Fibroblast of skin of left biceps (primary cell): ENCODE measurements at regions not wholly inside any gene's neighbourhood (a gene's known extent, or its start where the extent isn't known, plus 50 kb on each side); places are given as distances from the start of the nearest gene placed in this dataset.

ENCODE experiments used
- DNase-seq, 2 experiments: peaks; one replicate each; pipeline ENCODE4 v3.0.0-alpha.2; 2013; ENCODE audit warnings: low read depth in 2 of 2

DNA sequence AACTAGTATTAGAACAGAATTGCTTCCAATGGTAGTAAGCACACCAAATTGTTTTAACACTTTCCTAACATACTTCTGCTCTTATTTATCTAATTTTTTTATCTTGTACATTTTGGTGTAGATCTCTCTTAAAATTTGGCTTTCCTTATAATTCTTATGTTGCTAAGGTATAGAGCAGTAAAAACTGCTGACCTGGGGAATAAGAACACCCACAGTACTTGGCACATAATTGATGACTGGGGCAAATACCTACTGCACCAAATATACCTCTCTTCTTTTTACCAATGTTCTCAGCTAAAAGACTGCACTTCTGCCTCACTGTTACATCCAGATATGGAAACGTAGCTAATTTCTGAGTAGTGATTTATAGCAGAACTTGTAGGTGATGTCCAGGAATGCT is 642.2 kb downstream of the LIG4 start:
- DNase-seq = no peak

DNA sequence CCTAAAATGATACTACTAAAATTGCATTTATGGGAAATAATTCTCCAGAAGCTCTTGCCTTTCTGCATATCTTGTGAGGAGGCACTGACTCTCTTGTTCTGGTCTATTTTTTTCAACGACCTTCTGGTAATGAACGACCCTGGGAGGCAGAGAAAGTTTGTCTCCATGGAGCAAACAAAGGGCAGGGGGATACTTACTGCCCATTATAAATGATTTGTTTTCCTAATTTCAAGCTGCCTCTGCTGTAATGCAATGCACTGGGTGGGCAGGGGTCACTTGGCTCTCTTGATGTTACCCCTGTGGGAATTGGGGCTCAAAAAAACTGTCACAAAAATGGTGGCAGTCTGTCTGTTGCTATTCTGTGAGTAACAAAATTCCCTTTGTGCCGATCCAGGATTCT is 643.2 kb downstream of the LIG4 start:
- no peak for DNase-seq

DNA sequence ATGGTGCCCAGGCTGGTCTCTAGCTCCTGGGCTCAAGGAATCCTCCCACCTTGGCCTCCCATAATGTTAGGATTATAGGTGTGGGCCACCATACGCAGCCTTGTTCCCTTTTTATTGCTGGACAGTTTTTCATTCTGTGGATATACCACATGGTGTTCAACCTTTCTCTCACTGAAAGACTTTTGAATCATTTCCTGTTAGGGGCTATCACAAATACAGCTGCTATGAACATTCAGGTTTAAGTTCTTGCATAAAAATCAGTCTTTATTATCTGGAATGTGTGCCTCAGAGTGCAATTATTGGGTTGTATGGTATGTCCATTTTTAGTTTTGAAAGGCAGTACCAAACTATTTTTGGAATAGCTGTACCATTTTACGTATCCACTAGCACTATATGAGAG is 647.2 kb downstream of the LIG4 start:
- no peak for DNase-seq

DNA sequence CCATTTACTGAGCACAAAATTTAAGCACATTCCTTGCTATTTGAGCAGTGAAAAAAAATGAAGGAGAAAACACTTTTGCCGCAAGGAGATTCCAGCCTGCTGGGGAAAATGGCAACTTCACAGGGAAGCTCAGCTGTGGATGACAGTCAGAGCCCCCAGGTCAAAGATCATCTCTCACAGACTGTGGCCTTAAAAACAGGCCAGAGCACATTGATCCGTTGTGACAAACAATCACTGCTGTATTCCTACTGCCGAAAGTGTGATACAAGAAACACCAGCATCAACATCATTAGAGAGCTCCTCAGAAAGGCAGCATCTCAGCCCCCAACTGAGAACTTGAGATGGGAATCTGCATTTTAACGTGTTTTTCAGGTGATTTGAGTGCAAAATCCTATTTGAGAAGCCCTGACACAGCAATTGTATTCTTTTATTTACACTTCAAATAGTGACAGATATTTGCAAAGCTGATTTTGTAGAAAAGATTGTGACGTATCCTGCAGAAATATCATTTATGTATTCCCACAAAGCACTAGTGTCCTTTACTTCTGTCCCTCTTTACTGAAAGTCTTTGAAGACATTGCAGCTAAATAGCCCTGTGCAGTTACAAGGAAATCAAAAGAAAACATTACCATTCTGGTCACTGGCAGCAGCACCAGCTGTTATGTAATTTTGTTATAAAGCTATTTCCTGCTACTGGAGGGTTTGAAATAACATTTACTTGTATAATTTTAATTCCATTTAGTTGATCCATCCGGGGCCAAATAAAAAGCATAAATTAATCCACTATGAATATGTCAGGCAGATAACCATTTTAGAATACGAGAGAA is 652.0 kb downstream of the LIG4 start:
- DNase-seq = no peak

DNA sequence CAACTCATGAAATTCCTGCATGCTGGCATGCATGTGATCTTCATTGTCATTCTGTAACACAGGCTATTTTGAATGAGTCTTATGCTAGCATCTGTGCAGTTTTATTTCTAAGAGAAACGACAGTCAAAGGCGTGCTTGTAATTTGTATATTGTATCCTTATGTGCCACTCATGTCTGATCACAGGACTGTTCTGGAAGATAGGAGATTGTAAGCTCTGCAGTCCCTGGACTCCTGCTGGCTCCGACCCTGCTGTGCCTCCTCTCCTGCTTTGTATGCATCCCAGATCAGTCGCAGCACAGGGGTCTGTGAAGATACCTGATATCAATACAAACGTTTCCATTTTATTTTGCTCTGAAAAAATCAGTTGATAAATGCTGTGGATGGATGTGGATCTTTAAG is 653.1 kb downstream of the LIG4 start:
- no peak for DNase-seq

GRCh38 chr13:107554460-107554859 is 660.9 kb downstream of the LIG4 start:
- DNase-seq = no peak

- DNase-seq = no peak
Measured at GRCh38 chr13:107553838-107554237, 661.5 kb downstream of the LIG4 start.

DNA sequence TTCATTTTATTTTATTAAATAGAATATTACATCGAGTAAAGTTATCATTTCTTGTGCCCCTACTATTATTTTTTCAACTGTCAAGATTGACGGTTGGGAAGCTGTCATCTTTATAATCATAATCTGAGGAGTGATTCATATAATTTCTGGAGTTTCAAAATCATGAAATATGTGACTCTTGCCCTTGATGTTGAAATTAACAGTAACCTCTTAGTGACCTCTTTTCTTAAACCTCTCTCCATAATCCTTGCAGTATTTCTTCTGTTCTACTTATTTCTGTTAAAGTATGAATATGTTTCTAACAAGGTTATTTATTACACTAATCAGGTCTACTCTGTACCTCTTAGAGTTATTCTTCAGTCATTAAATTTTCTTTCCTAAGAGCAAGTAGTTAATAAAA is 663.8 kb downstream of the LIG4 start:
- DNase-seq = no peak

- no peak for DNase-seq
Measured at GRCh38 chr13:107548338-107548737, 667.0 kb downstream of the LIG4 start.

- DNase-seq = no peak
Measured at GRCh38 chr13:107545946-107546502, 669.3 kb downstream of the LIG4 start.

DNA sequence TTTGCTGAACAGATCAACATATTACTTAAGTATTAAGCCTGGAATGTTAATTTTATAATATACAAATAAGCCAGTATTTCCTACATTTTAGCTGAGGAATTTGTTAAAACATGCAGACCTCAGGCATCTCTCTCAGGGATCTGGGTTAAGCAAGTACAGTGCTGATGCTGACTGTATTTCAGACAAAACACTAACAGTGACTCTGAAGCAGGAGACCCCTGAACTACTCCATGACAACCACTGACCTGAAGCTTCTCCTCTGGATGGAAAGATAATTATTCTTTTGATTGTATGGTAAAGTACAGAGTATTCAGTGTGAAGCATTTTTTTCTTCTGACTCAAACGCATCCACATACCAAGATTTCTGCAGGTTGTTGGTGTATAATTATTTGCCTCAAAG is 680.8 kb downstream of the LIG4 start:
- no peak for DNase-seq

- DNase-seq = no peak
Measured at GRCh38 chr13:107531816-107532215, 683.5 kb downstream of the LIG4 start.

DNA sequence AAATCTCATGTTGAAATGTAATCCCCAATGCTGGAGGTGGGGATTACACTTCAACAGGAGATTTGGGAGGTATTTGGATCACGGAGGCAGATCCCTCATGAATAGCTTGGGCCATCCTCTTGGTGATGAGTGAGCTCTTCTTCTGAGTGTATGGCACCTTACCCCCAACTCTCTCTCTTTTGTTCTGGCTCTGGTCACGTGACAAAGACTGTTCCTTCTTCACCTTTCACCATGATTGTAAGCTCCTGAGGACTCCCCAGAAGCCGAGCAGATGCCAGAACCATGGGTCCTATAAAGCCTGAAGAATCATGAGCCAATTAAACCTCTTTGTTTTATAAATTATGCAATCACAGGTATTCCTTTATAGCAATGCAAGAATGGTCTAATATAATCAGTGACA is 684.2 kb downstream of the LIG4 start:
- no peak for DNase-seq

- DNase-seq = no peak
Measured at GRCh38 chr13:107529035-107529434, 686.3 kb downstream of the LIG4 start.

- DNase-seq = no peak
Measured at GRCh38 chr13:107518780-107519179, 696.6 kb downstream of the LIG4 start.

DNA sequence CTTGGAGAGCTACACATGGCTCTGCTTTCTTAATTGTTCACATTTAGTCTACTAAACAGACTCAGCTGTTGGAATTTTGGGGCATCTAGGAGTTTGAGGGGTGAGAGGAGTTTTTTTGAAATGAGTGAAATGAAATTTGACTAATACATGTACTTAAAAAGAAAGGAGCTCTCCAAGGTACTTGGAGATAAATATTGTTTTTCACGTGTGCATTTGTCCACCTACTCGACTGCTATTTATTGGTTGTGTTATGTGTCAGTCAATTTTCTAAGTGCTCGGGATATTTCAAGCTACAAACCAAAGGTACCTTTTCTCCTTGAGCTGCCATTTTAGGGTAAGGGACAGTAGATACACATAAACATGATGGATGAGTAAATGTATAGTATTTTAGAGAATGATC is 697.0 kb downstream of the LIG4 start:
- DNase-seq = no peak

DNA sequence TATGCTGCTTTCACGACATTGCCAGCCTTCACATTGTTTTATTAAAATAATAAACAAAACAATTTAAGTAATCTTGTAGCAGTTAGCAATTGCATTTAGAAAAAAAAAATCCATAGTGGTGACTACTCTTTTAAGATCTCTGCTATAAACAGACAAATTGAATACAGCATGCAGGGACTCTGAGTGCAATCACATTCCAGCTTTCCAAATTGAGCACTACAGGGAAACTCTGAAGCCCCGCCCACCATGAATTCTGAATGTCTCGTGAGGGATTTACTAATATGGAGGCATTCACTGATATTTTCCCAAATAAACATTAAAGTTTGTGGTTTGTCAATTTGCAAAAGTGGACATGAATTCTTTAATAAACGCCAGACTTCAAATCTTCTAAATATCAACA is 698.8 kb downstream of the LIG4 start:
- no peak for DNase-seq

- no peak for DNase-seq
Measured at GRCh38 chr13:107512551-107512950, 702.8 kb downstream of the LIG4 start.

DNA sequence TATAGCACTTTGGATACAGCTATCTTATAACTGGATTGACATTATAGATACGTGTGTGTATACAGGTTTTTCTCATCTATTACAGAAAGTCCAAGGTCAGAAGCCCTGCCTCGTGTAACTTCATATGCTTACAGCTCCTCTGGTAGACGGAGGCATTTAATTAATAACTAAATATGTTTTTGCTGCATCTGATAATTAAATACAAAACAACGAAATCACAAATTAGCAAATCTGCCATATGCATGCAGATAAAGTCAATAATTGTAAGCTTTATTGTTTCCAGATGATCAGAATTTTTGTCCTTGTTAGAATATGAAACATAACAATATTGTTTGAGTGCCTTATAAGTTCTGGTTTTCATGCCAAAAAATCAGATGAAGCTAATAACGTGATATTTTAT is 717.7 kb downstream of the LIG4 start:
- DNase-seq = no peak

DNA sequence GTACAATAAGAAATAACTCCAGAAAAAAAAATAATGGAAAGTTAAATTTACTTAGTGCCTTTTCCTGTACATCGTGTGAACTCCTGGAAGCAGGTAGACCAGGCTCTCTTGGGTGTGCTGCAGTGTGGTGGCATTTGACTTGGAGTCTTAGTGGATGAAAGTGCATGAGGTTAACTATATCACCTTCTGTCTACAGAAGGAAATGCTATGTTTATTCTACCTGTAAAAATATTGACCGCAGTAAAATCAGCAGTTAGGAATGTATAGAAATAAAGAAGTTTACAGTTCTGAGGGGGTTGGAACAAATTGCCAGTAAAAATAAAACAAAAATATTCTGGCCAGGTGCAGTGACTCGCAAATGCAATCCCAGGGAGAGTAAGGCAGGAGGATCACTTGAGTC is 722.1 kb downstream of the LIG4 start:
- no peak for DNase-seq

DNA sequence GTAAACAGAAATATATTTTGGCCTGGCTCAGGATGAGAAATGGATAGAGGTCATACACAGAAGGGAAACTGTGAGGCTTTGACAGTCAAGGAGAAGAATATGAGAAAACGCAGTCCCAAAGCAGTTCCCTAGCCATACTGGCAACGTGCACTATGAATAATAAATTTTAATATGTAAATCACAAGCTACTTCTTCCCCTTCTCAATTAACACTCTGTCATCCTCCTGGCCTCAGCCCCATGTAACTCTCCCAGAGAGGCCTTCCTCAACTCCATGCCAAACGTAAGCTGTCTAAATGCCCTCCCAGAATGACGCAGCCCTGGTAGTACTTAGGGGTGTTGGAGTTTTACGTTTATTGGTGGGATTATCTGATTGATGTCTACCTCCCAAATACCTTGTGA is 732.6 kb downstream of the LIG4 start:
- no peak for DNase-seq

DNA sequence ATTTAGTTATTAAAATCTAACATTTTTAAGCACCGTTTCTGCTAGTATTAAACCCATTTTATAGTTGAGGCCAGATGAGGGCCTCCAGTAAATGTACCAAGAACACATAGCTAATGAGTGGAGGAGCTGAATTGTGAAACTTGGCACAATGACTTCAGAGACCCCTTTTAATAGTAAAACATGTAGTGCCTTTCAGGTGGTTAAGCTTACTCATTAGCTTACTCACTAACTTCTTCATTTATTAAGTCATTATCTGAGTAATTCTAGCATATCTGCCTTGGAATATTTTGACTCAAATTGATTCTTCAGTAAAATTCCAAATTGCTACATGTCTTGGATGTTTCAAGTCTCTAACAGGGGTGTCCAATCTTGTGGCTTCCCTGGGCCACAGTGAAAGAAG is 735.2 kb downstream of the LIG4 start:
- no peak for DNase-seq

DNA sequence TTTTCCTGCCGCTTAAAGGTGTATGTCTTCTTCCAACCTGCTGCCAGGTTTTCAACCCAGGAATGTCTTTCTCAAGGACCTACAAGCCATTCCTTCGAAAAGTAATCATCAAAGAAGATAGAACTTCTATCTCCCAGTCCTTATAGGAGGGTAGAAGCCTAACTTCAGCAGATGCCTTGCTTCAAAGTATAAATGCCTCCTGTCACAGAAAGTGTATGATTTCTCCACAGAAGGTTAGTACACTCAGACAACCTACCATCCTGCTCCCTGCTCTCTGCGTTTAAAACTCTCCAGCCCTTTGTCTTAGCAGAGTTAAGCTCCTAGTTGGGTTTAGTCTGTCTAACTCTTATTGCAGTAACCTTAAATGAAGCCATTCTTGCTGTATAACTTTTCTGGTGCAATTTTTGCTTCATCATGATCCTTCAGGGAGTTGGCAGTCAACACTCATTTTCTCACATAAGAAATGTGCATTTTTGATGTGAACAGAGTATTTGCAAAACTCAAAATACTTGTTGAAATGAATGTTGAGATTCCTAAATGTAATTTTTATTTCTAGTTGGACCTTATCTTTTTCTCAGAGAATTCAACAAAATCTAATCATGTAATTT is 737.5 kb downstream of the LIG4 start:
- no peak for DNase-seq
